Mesothelial cell of epicardium (in vitro differentiated cells): ENCODE measurements at regions not wholly inside any gene's neighbourhood (a gene's known extent, or its start where the extent isn't known, plus 50 kb on each side); places are given as distances from the start of the nearest gene placed in this dataset.
"Not testable (repeated sequence)": the region's sequence is repeated elsewhere in the genome, so short reads cannot be mapped to it uniquely, and the experiment has no call there.

ENCODE experiments used
- DNase-seq, 2 experiments: peaks; one replicate each; pipeline ENCODE4 v3.0.0; 2021; ENCODE audit warnings: low spot score in 2 of 2; ENCODE audit not compliant: unreplicated experiment in 2 of 2
- H3K27ac Mint-ChIP-seq: 2 replicates; pipeline ENCODE4 v1.8.0; 2021; ENCODE audit warnings: mixed read lengths
- H3K27me3 Mint-ChIP-seq: 2 replicates; pipeline ENCODE4 v1.8.0; 2021; ENCODE audit warnings: low read depth, mixed read lengths
- H3K36me3 Mint-ChIP-seq: 2 replicates; pipeline ENCODE4 v1.8.0; 2021; ENCODE audit warnings: mixed read lengths
- H3K4me1 Mint-ChIP-seq: 2 replicates; pipeline ENCODE4 v1.8.0; 2021; ENCODE audit warnings: mixed read lengths
- H3K4me3 Mint-ChIP-seq: 2 replicates; pipeline ENCODE4 v1.8.0; 2021; ENCODE audit warnings: mild to moderate bottlenecking, moderate library complexity, mixed read lengths
- H3K9me3 Mint-ChIP-seq: 2 replicates; pipeline ENCODE4 v1.8.0; 2021; ENCODE audit warnings: mixed read lengths
- CTCF ChIP-seq: fragments of 200-600 bp; sonication (generic); IDR thresholded peaks from one replicate; pipeline ENCODE4 v1.5.0; 2021; ENCODE audit warnings: antibody characterized with exemption; ENCODE audit not compliant: unreplicated experiment

- no peaks in the 10 kb centered on the region for H3K27me3 Mint-ChIP-seq
- H3K4me3 Mint-ChIP-seq, result no peak overlapping the region
- H3K36me3 Mint-ChIP-seq, result no peaks in the 10 kb centered on the region
- H3K27ac Mint-ChIP-seq, result no peak overlapping the region
- DNase-seq, result no peak
- no peak for TF ChIP-seq CTCF
- H3K9me3 Mint-ChIP-seq, result peaks cover 71% of the 10 kb centered on the region
- no peaks in the 10 kb centered on the region for H3K4me1 Mint-ChIP-seq
Observed at GRCh38 chrX:56932653-56933339, 62.5 kb downstream of the SPIN3 start.

- Mint-ChIP-seq H3K9me3 (peaks cover 70% of the 10 kb centered on the region), H3K4me3 (no peak overlapping the region), H3K27ac (no peak overlapping the region), H3K4me1 (no peaks in the 10 kb centered on the region), H3K36me3 (no peaks in the 10 kb centered on the region), H3K27me3 (no peaks in the 10 kb centered on the region)
- no peak for TF ChIP-seq CTCF
- DNase-seq, result no peak
Observed at GRCh38 chrX:56932106-56932505, 63.2 kb downstream of the SPIN3 start.

GRCh38 chrX:56928546-56928945 lies 66.8 kb downstream of the SPIN3 start:
- TF ChIP-seq CTCF, result no peak
- H3K27ac Mint-ChIP-seq, result no peak overlapping the region
- H3K4me3 Mint-ChIP-seq, result no peak overlapping the region
- H3K36me3 Mint-ChIP-seq, result no peaks in the 10 kb centered on the region
- H3K4me1 Mint-ChIP-seq, result no peaks in the 10 kb centered on the region
- peaks cover 76% of the 10 kb centered on the region for H3K9me3 Mint-ChIP-seq
- no peaks in the 10 kb centered on the region for H3K27me3 Mint-ChIP-seq
- DNase-seq, result no peak

- peaks cover 86% of the 10 kb centered on the region for H3K9me3 Mint-ChIP-seq
Observed at GRCh38 chrX:56920998-56921348, 74.4 kb downstream of the SPIN3 start.

GRCh38 chrX:56920338-56920997 lies 74.9 kb downstream of the SPIN3 start:
- H3K9me3 Mint-ChIP-seq, result peaks cover 82% of the 10 kb centered on the region
- H3K4me3 Mint-ChIP-seq, result no peak overlapping the region
- H3K27me3 Mint-ChIP-seq, result no peaks in the 10 kb centered on the region
- DNase-seq, result no peak
- no peak for TF ChIP-seq CTCF
- H3K4me1 Mint-ChIP-seq, result no peaks in the 10 kb centered on the region
- peaks cover 2% of the 10 kb centered on the region for H3K36me3 Mint-ChIP-seq
- no peak overlapping the region for H3K27ac Mint-ChIP-seq

More at GRCh38 chrX:56920998-56921348, 74.4 kb downstream of the SPIN3 start:
- not testable (repeated sequence) for H3K4me1 Mint-ChIP-seq, H3K36me3 Mint-ChIP-seq, DNase-seq, H3K27me3 Mint-ChIP-seq, H3K27ac Mint-ChIP-seq, H3K4me3 Mint-ChIP-seq

GRCh38 chrX:56882581-56882980 lies 112.8 kb downstream of the SPIN3 start:
- Mint-ChIP-seq H3K4me3 (no peak overlapping the region), H3K36me3 (no peaks in the 10 kb centered on the region), H3K4me1 (no peaks in the 10 kb centered on the region), H3K27me3 (no peaks in the 10 kb centered on the region), H3K27ac (no peak overlapping the region), H3K9me3 (peaks cover 61% of the 10 kb centered on the region)
- no peak for TF ChIP-seq CTCF
- DNase-seq, result no peak
